Peyer's patch (tissue), 4 donors: ENCODE measurements at regions not wholly inside any gene's neighbourhood (a gene's known extent, or its start where the extent isn't known, plus 50 kb on each side); places are given as distances from the start of the nearest gene placed in this dataset.

Source experiments
- CTCF ChIP-seq, 6 experiments: fragments of 450-650 bp in 4 of 6; fragments of 200-600 bp in 2 of 6; sonication (generic) in 1 of 6; IDR thresholded peaks; one replicate each; pipeline ENCODE4 v1.5.1; 2017 to 2019; ENCODE audit warnings: antibody characterized with exemption in 6 of 6, mild to moderate bottlenecking in 3 of 6, moderate library complexity in 1 of 6
- POLR2A ChIP-seq, 2 donors: fragments of 450-650 bp; IDR thresholded peaks; one replicate each; pipeline ENCODE4 v1.5.1; 2017; ENCODE audit warnings: antibody characterized with exemption in 2 of 2, mild to moderate bottlenecking in 2 of 2, moderate library complexity in 2 of 2

DNA sequence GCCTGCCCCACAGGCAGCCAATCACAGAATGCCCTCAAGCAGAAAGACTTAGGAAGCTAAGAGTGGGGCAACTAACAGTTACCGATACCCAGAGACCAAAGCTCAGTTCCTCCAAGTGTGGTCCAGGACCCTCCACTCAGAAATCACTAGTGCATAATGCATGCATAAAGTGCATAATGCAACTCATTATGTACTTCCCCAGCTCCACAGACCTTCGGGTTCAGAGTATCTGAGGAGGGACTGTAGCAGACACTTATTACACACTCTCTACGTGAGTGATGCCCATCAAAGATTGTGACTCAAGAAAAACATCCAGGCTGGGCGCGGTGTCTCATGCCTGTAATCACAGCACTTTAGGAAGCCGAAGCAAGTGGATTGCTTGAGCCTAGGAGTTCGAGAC is 328.0 kb downstream of the BCOR start:
- TF ChIP-seq CTCF (IDR thresholded peaks at IDR 0.05): no peak
- no peak for TF ChIP-seq POLR2A (IDR thresholded peaks at IDR 0.05)
